Suprapubic skin (tissue), 4 donors: ENCODE measurements at regions not wholly inside any gene's neighbourhood (a gene's known extent, or its start where the extent isn't known, plus 50 kb on each side); places are given as distances from the start of the nearest gene placed in this dataset.

Experiments
- DNase-seq, 2 donors: peaks; one replicate each; pipeline ENCODE4 v3.0.0-alpha.2; 2019; ENCODE audit warnings: low spot score in 2 of 2
- H3K27ac ChIP-seq: fragments of 200-600 bp; sonication (generic); one replicate; pipeline ENCODE4 v1.5.1; 2019
- H3K27me3 ChIP-seq: fragments of 200-600 bp; sonication (generic); one replicate; pipeline ENCODE4 v1.5.1; 2019
- H3K36me3 ChIP-seq: fragments of 200-600 bp; sonication (generic); one replicate; pipeline ENCODE4 v1.5.1; 2019
- H3K4me1 ChIP-seq: fragments of 200-600 bp; sonication (generic); one replicate; pipeline ENCODE4 v1.5.1; 2019
- H3K4me3 ChIP-seq: fragments of 200-600 bp; sonication (generic); one replicate; pipeline ENCODE4 v1.5.1; 2019; ENCODE audit warnings: mild to moderate bottlenecking
- H3K9me3 ChIP-seq: fragments of 200-600 bp; sonication (generic); one replicate; pipeline ENCODE4 v1.5.1; 2019
- CTCF ChIP-seq, 2 donors: fragments of 200-600 bp in 1 of 2; fragments of 450-650 bp in 1 of 2; sonication (generic) in 1 of 2; IDR thresholded peaks; one replicate each; pipeline ENCODE4 v1.5.1; 2016 to 2019; ENCODE audit warnings: antibody characterized with exemption in 2 of 2, mild to moderate bottlenecking in 1 of 2, moderate library complexity in 1 of 2
- EP300 ChIP-seq: sonication (generic); formaldehyde crosslinking; IDR thresholded peaks from one replicate; pipeline ENCODE4 v1.6.1; 2017; ENCODE audit warnings: antibody characterized with exemption
- POLR2A ChIP-seq, 2 donors: fragments of 450-650 bp; IDR thresholded peaks; one replicate each; pipeline ENCODE4 v1.6.1; 2017; ENCODE audit warnings: antibody characterized with exemption in 2 of 2, mild to moderate bottlenecking in 2 of 2, moderate library complexity in 2 of 2
- POLR2AphosphoS5 ChIP-seq, 3 donors: sonication (generic); formaldehyde crosslinking; IDR thresholded peaks; one replicate each; pipeline ENCODE4 v1.6.1; 2017; ENCODE audit warnings: antibody characterized with exemption in 3 of 3
- WGBS: methylation state at CpG from one replicate; pipeline ENCODE4 v1.1.5; 2018; 5-methylcytosine and 5-hydroxymethylcytosine counted together

GRCh38 chr13:53747825-53748224, 719.2 kb downstream of the OLFM4 start:
- no peaks in the 10 kb centered on the region for H3K9me3 ChIP-seq
- no peak for DNase-seq
- no peaks in the 10 kb centered on the region for H3K36me3 ChIP-seq
- no peak overlapping the region for H3K27ac ChIP-seq
- TF ChIP-seq EP300 (no peak), POLR2AphosphoS5 (IDR thresholded peaks at IDR 0.05) (no peak), CTCF (IDR thresholded peaks at IDR 0.05) (no peak), POLR2A (IDR thresholded peaks at IDR 0.05) (no peak)
- no peaks in the 10 kb centered on the region for H3K4me1 ChIP-seq
- no peak overlapping the region for H3K4me3 ChIP-seq
- no peaks in the 10 kb centered on the region for H3K27me3 ChIP-seq
- 84% methylated on average over 1 of the region's 1 CpG for WGBS

GRCh38 chr13:53749306-53749705, 720.7 kb downstream of the OLFM4 start:
- Histone ChIP-seq H3K27ac (no peak overlapping the region), H3K9me3 (no peaks in the 10 kb centered on the region), H3K4me3 (no peak overlapping the region), H3K36me3 (no peaks in the 10 kb centered on the region), H3K4me1 (no peaks in the 10 kb centered on the region), H3K27me3 (no peaks in the 10 kb centered on the region)
- WGBS, result 52% methylated on average over 3 of the region's 3 CpGs
- no peak for DNase-seq
- TF ChIP-seq POLR2AphosphoS5 (IDR thresholded peaks at IDR 0.05), result no peak
- no peak for TF ChIP-seq POLR2A (IDR thresholded peaks at IDR 0.05)
- no peak for TF ChIP-seq CTCF (IDR thresholded peaks at IDR 0.05)
- no peak for TF ChIP-seq EP300

GRCh38 chr13:53759016-53759415, 730.4 kb downstream of the OLFM4 start:
- Histone ChIP-seq H3K4me1 (no peaks in the 10 kb centered on the region), H3K27me3 (no peaks in the 10 kb centered on the region), H3K27ac (no peak overlapping the region), H3K9me3 (peaks cover 5% of the 10 kb centered on the region), H3K36me3 (no peaks in the 10 kb centered on the region), H3K4me3 (no peak overlapping the region)
- TF ChIP-seq POLR2A (IDR thresholded peaks at IDR 0.05) (no peak), EP300 (no peak), CTCF (IDR thresholded peaks at IDR 0.05) (no peak), POLR2AphosphoS5 (IDR thresholded peaks at IDR 0.05) (no peak)
- DNase-seq, result no peak
- WGBS, result 36% methylated on average over 2 of the region's 2 CpGs

GRCh38 chr13:53775807-53776206, 747.2 kb downstream of the OLFM4 start:
- no peak for TF ChIP-seq POLR2AphosphoS5 (IDR thresholded peaks at IDR 0.05)
- WGBS, result 81% methylated on average over 1 of the region's 1 CpG
- no peaks in the 10 kb centered on the region for H3K36me3 ChIP-seq

GRCh38 chr13:53778937-53779336, 750.3 kb downstream of the OLFM4 start:
- Histone ChIP-seq H3K27me3 (peaks cover 6% of the 10 kb centered on the region), H3K9me3 (no peaks in the 10 kb centered on the region), H3K36me3 (no peaks in the 10 kb centered on the region), H3K27ac (no peak overlapping the region), H3K4me3 (no peak overlapping the region), H3K4me1 (no peaks in the 10 kb centered on the region)
- DNase-seq, result no peak
- TF ChIP-seq EP300, result no peak
- TF ChIP-seq POLR2A (IDR thresholded peaks at IDR 0.05), result no peak
- TF ChIP-seq CTCF (IDR thresholded peaks at IDR 0.05), result no peak
- TF ChIP-seq POLR2AphosphoS5 (IDR thresholded peaks at IDR 0.05), result no peak
- WGBS, result 72% methylated on average over 2 of the region's 2 CpGs

More at GRCh38 chr13:53775807-53776206, 747.2 kb downstream of the OLFM4 start:
- H3K4me1 ChIP-seq, result no peaks in the 10 kb centered on the region
- H3K27ac ChIP-seq, result no peak overlapping the region
- no peak for DNase-seq
- H3K9me3 ChIP-seq, result no peaks in the 10 kb centered on the region
- H3K27me3 ChIP-seq, result no peaks in the 10 kb centered on the region
- no peak overlapping the region for H3K4me3 ChIP-seq

GRCh38 chr13:53781941-53782340, 753.3 kb downstream of the OLFM4 start:
- 19% methylated on average over 6 of the region's 6 CpGs for WGBS
- TF ChIP-seq CTCF (IDR thresholded peaks at IDR 0.05) (no peak), EP300 (no peak), POLR2A (IDR thresholded peaks at IDR 0.05) (no peak), POLR2AphosphoS5 (IDR thresholded peaks at IDR 0.05) (no peak)
- H3K27ac ChIP-seq, result no peak overlapping the region
- DNase-seq, result no peak
- no peaks in the 10 kb centered on the region for H3K36me3 ChIP-seq
- H3K9me3 ChIP-seq, result no peaks in the 10 kb centered on the region
- H3K4me1 ChIP-seq, result no peaks in the 10 kb centered on the region
- peaks cover 6% of the 10 kb centered on the region for H3K27me3 ChIP-seq
- no peak overlapping the region for H3K4me3 ChIP-seq
